Right atrium auricular region (tissue), 2 donors: ENCODE measurements at regions not wholly inside any gene's neighbourhood (a gene's known extent, or its start where the extent isn't known, plus 50 kb on each side); places are given as distances from the start of the nearest gene placed in this dataset.

Experiments used
- DNase-seq: peaks from one replicate; pipeline ENCODE4 v3.0.0-alpha.2; 2019; ENCODE audit warnings: low spot score
- H3K27ac ChIP-seq, 2 donors: fragments of 200-600 bp; sonication (generic); 1 replicate in 1 of 2; 2 replicates in 1 of 2; pipeline ENCODE4 v1.5.1; 2016 to 2019
- H3K27me3 ChIP-seq, 2 donors: fragments of 200-600 bp; sonication (generic); one replicate each; pipeline versions ENCODE4 v1.5.1 to v1.6.0; 2017 to 2019
- H3K36me3 ChIP-seq: fragments of 200-600 bp; sonication (generic); one replicate; pipeline ENCODE4 v1.5.1; 2016
- H3K4me1 ChIP-seq, 2 donors: fragments of 200-600 bp; sonication (generic); one replicate each; pipeline versions ENCODE4 v1.5.1 to v1.6.0; 2017 to 2019
- H3K4me3 ChIP-seq, 2 donors: fragments of 200-600 bp; sonication (generic); 1 replicate in 1 of 2; 2 replicates in 1 of 2; pipeline ENCODE4 v1.5.1; 2017 to 2019; ENCODE audit warnings: mild to moderate bottlenecking in 1 of 2, moderate library complexity in 1 of 2
- H3K9me3 ChIP-seq, 2 donors: fragments of 200-600 bp; sonication (generic); one replicate each; pipeline ENCODE4 v1.5.1; 2019
- CTCF ChIP-seq, 2 donors: fragments of 200-600 bp; sonication (generic); IDR thresholded peaks; one replicate each; pipeline ENCODE4 v1.5.1; 2019; ENCODE audit warnings: antibody characterized with exemption in 2 of 2

DNA sequence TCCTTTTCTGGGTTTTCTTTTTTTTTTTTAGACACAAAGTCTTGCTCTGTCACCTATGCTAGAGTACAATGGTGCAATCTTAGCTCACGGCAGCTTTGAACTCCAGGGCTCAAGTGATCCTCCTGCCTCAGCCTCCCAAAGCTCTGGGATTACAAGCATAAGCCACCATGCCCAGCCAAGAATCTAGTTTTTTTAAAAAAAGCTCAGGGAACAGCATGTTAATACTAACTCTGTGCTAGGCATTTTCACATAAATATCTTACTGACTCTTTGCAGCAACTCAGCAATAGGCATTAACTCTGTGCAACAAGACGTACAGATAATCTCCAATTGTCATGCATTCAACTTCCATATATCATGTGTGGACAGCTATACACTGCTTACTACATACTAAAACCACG lies 97.4 kb downstream of the LLPH start:
- Histone ChIP-seq H3K27ac (no peak overlapping the region), H3K4me1 (no peaks in the 10 kb centered on the region), H3K36me3 (no peaks in the 10 kb centered on the region), H3K4me3 (no peak overlapping the region), H3K9me3 (no peaks in the 10 kb centered on the region), H3K27me3 (no peaks in the 10 kb centered on the region)
- DNase-seq: no peak
- TF ChIP-seq CTCF (IDR thresholded peaks at IDR 0.05): no peak

DNA sequence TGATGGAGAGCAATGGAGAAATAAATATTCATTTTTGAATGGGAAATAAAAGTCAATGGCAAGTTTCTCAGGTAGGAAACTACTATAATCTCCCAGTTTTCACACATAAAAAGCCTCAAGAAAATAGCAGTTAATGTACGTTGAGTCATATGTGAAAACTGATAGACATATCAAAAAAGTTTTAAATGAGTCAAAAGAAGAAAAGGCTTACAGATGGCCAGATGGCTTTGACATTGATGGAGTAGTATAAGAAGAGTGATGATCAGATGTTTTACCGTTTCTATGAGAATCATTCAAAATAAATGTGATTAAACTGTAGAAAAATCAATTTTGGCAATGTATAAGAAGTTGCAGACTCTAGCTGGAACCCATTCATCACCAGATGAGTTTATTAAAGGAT lies 97.8 kb downstream of the LLPH start:
- Histone ChIP-seq H3K4me3 (no peak overlapping the region), H3K36me3 (no peaks in the 10 kb centered on the region), H3K9me3 (no peaks in the 10 kb centered on the region), H3K4me1 (no peaks in the 10 kb centered on the region), H3K27ac (no peak overlapping the region), H3K27me3 (no peaks in the 10 kb centered on the region)
- DNase-seq: no peak
- TF ChIP-seq CTCF (IDR thresholded peaks at IDR 0.05): no peak

- no peak for DNase-seq
- no peak for TF ChIP-seq CTCF (IDR thresholded peaks at IDR 0.05)
- H3K36me3 ChIP-seq: no peaks in the 10 kb centered on the region
- H3K4me1 ChIP-seq: no peaks in the 10 kb centered on the region
- no peaks in the 10 kb centered on the region for H3K27me3 ChIP-seq
- no peak overlapping the region for H3K27ac ChIP-seq
- H3K9me3 ChIP-seq: no peaks in the 10 kb centered on the region
- H3K4me3 ChIP-seq: no peak overlapping the region
Measured at GRCh38 chr12:66030217-66030781, 100.3 kb downstream of the LLPH start.

GRCh38 chr12:66028390-66028789 lies 102.2 kb downstream of the LLPH start:
- Histone ChIP-seq H3K9me3 (no peaks in the 10 kb centered on the region), H3K27me3 (no peaks in the 10 kb centered on the region), H3K36me3 (no peaks in the 10 kb centered on the region), H3K27ac (no peak overlapping the region), H3K4me3 (no peak overlapping the region), H3K4me1 (no peaks in the 10 kb centered on the region)
- TF ChIP-seq CTCF (IDR thresholded peaks at IDR 0.05): no peak
- no peak for DNase-seq

DNA sequence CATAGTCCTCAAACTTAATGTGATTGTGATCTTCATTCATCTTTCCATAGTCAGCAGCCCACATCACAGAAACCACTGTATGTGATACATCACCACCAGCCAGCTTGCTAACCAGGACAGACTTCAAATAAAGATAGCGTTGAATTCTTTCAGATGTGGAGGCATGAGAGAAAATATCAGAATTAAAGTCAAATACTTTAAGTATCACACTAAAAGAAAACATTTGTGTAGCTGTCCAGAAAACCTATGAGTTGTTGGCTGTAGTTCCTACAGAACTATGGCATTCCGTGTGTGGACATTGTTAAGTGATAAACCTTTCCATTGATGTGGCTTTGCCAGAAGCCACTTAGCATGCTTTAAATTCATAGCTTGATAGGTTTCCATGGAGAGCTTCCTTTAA lies 105.1 kb downstream of the LLPH start:
- H3K9me3 ChIP-seq: no peaks in the 10 kb centered on the region
- H3K4me3 ChIP-seq: no peak overlapping the region
- DNase-seq: no peak
- H3K27ac ChIP-seq: no peak overlapping the region
- no peak for TF ChIP-seq CTCF (IDR thresholded peaks at IDR 0.05)
- H3K36me3 ChIP-seq: no peaks in the 10 kb centered on the region
- H3K27me3 ChIP-seq: no peaks in the 10 kb centered on the region
- H3K4me1 ChIP-seq: no peaks in the 10 kb centered on the region

- H3K36me3 ChIP-seq: no peaks in the 10 kb centered on the region
- no peaks in the 10 kb centered on the region for H3K4me1 ChIP-seq
- H3K9me3 ChIP-seq: no peaks in the 10 kb centered on the region
- no peak for DNase-seq
- H3K27ac ChIP-seq: no peak overlapping the region
- TF ChIP-seq CTCF (IDR thresholded peaks at IDR 0.05): no peak
- no peak overlapping the region for H3K4me3 ChIP-seq
- H3K27me3 ChIP-seq: no peaks in the 10 kb centered on the region
Measured at GRCh38 chr12:66024949-66025348, 105.6 kb downstream of the LLPH start.
